GM18861 (cell line): ENCODE measurements at regions not wholly inside any gene's neighbourhood (a gene's known extent, or its start where the extent isn't known, plus 50 kb on each side); places are given as distances from the start of the nearest gene placed in this dataset.
"Not testable (repeated sequence)": the region's sequence is repeated elsewhere in the genome, so short reads cannot be mapped to it uniquely, and the experiment has no call there.

Experiments used
- ATAC-seq: cut with Tn5 transposase; IDR thresholded peaks from one replicate; pipeline ENCODE4 v1.9.1; 2021; ENCODE audit not compliant: unreplicated experiment

GRCh38 chr14:25350021-25350420 is 300.1 kb upstream of the STXBP6 start:
- no peak for ATAC-seq

GRCh38 chr14:25349269-25349668 is 299.3 kb upstream of the STXBP6 start:
- no peak for ATAC-seq

- no peak for ATAC-seq
Measured at GRCh38 chr14:25340882-25341281, 290.9 kb upstream of the STXBP6 start.

GRCh38 chr14:25322784-25323183 is 272.8 kb upstream of the STXBP6 start:
- ATAC-seq = no peak

GRCh38 chr14:25316007-25316406 is 266.1 kb upstream of the STXBP6 start:
- ATAC-seq = not testable (repeated sequence)

GRCh38 chr14:25308244-25308643 is 258.3 kb upstream of the STXBP6 start:
- ATAC-seq = no peak

GRCh38 chr14:25303934-25304333 is 254.0 kb upstream of the STXBP6 start:
- no peak for ATAC-seq

GRCh38 chr14:25298238-25298637 is 248.3 kb upstream of the STXBP6 start:
- no peak for ATAC-seq

GRCh38 chr14:25290154-25290553 is 240.2 kb upstream of the STXBP6 start:
- not testable (repeated sequence) for ATAC-seq

- no peak for ATAC-seq
Measured at GRCh38 chr14:25274529-25274928, 224.6 kb upstream of the STXBP6 start.

- ATAC-seq = no peak
Measured at GRCh38 chr14:25267186-25267585, 217.2 kb upstream of the STXBP6 start.

GRCh38 chr14:25259470-25259869 is 209.5 kb upstream of the STXBP6 start:
- no peak for ATAC-seq

GRCh38 chr14:25252793-25253192 is 202.8 kb upstream of the STXBP6 start:
- no peak for ATAC-seq

GRCh38 chr14:25250516-25250915 is 200.6 kb upstream of the STXBP6 start:
- no peak for ATAC-seq

GRCh38 chr14:25247609-25248008 is 197.7 kb upstream of the STXBP6 start:
- ATAC-seq = no peak

GRCh38 chr14:25246751-25247150 is 196.8 kb upstream of the STXBP6 start:
- ATAC-seq = no peak

GRCh38 chr14:25239170-25239569 is 189.2 kb upstream of the STXBP6 start:
- no peak for ATAC-seq

GRCh38 chr14:25237845-25238244 is 187.9 kb upstream of the STXBP6 start:
- ATAC-seq = no peak

- no peak for ATAC-seq
Measured at GRCh38 chr14:25233613-25234012, 183.7 kb upstream of the STXBP6 start.

GRCh38 chr14:25231004-25231403 is 181.1 kb upstream of the STXBP6 start:
- no peak for ATAC-seq

- no peak for ATAC-seq
Measured at GRCh38 chr14:25226214-25226613, 176.3 kb upstream of the STXBP6 start.

- no peak for ATAC-seq
Measured at GRCh38 chr14:25222256-25222655, 172.3 kb upstream of the STXBP6 start.

- ATAC-seq = no peak
Measured at GRCh38 chr14:25220514-25220913, 170.6 kb upstream of the STXBP6 start.

- no peak for ATAC-seq
Measured at GRCh38 chr14:25215607-25216006, 165.7 kb upstream of the STXBP6 start.
